ENCODE measurements at regions not wholly inside any gene's neighbourhood (a gene's known extent, or its start where the extent isn't known, plus 50 kb on each side); places are given as distances from the start of the nearest gene placed in this dataset.

DNA sequence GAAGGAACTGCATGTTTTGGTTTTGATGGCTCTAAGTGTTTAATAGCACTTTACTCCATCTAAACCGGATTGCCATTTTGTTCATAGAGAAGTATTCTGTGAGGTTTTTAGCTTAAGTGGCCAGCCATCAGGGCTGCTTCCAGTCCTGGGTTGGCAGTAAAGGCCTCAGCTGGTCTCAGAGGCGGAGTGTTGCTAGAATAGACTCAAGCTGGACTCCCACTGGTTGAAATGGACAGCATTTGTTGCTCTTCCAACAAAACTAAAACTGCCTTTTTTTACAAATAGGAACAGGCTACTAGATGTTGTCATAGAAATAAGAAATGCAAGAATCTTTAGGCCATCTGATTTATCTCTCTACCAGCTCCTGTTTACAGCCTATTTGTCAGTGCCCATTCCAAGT is 126.4 kb downstream of the MAIP1 start:
- TF ChIP-seq, protein P1, sequence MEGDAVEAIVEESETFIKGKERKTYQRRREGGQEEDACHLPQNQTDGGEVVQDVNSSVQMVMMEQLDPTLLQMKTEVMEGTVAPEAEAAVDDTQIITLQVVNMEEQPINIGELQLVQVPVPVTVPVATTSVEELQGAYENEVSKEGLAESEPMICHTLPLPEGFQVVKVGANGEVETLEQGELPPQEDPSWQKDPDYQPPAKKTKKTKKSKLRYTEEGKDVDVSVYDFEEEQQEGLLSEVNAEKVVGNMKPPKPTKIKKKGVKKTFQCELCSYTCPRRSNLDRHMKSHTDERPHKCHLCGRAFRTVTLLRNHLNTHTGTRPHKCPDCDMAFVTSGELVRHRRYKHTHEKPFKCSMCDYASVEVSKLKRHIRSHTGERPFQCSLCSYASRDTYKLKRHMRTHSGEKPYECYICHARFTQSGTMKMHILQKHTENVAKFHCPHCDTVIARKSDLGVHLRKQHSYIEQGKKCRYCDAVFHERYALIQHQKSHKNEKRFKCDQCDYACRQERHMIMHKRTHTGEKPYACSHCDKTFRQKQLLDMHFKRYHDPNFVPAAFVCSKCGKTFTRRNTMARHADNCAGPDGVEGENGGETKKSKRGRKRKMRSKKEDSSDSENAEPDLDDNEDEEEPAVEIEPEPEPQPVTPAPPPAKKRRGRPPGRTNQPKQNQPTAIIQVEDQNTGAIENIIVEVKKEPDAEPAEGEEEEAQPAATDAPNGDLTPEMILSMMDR (conservative IDR thresholded peaks at IDR 0.05; ENCODE audit: low read depth, low read length) = no peak
- no peak for TF ChIP-seq EZH2 (IDR thresholded peaks at IDR 0.05; ENCODE audit: borderline replicate concordance, low read depth, low read length, poor library complexity, severe bottlenecking)

Measured in A673 (cell line).